ENCODE measurements at regions not wholly inside any gene's neighbourhood (a gene's known extent, or its start where the extent isn't known, plus 50 kb on each side); places are given as distances from the start of the nearest gene placed in this dataset.

- Histone ChIP-seq H3K27me3 (ENCODE audit: control insufficient read depth in 2 of 2, insufficient read depth in 2 of 2, low read length in 2 of 2) (no peaks in the 10 kb centered on the region), H3K9me3 (replicated peaks; ENCODE audit: control insufficient read depth, insufficient read depth, low read length) (no peaks in the 10 kb centered on the region), H3K79me2 (ENCODE audit: control insufficient read depth, insufficient read depth, low read length) (no peaks in the 10 kb centered on the region), H3K4me2 (ENCODE audit: insufficient read depth, low read length) (no peak overlapping the region), H3K36me3 (ENCODE audit: control insufficient read depth in 2 of 2, extremely low read depth in 1 of 2, insufficient read depth in 2 of 2, low read length in 2 of 2) (no peaks in the 10 kb centered on the region), H2AFZ (ENCODE audit: low read depth, low read length) (no peak overlapping the region), H3K9me1 (replicated peaks; ENCODE audit: control insufficient read depth, extremely low read depth, insufficient read depth, low read length) (no peaks in the 10 kb centered on the region), H3K4me3 (replicated peaks in 1 of 3; ENCODE audit: insufficient read depth in 1 of 3, low read depth in 1 of 3, low read length in 3 of 3) (no peak overlapping the region), H4K20me1 (replicated peaks; ENCODE audit: control insufficient read depth, extremely low read depth, insufficient read depth, low read length) (no peaks in the 10 kb centered on the region), H3K9ac (replicated peaks; ENCODE audit: extremely low read depth, insufficient read depth, low read length) (no peak overlapping the region), H3K4me1 (ENCODE audit: control insufficient read depth, extremely low read depth, insufficient read depth, low read length) (no peaks in the 10 kb centered on the region), H3K27ac (ENCODE audit: insufficient read depth, low read depth, low read length) (no peak overlapping the region)
- FAIRE-seq (no peak), DNase-seq (ENCODE audit: low read depth, low spot score) (no peak)
- no TSS peak for BruUV-seq (replicated peaks)
- POLR2A ChIA-PET: no interaction called here
- dilution Hi-C loops (cut with MboI; ENCODE audit: extremely low pct_ligation_motif_present, low sequenced_read_pairs): no loop called here
- no peak for TF ChIP-seq POLR2A (IDR thresholded peaks at IDR 0.05; ENCODE audit: low read depth, low read length)
- TF ChIP-seq MYC (IDR thresholded peaks at IDR 0.05; ENCODE audit: low read depth, low read length): no peak
- no peak for TF ChIP-seq GATA2 (IDR thresholded peaks at IDR 0.05; ENCODE audit: insufficient read depth, insufficient read length, low read depth, low read length)
- no peak for TF ChIP-seq MAX (IDR thresholded peaks at IDR 0.05; ENCODE audit: insufficient read depth, insufficient read length)
- TF ChIP-seq POLR2AphosphoS5 (IDR thresholded peaks at IDR 0.05; ENCODE audit: insufficient read depth, low read depth, low read length): no peak
- no peak for TF ChIP-seq FOS (IDR thresholded peaks at IDR 0.05; ENCODE audit: borderline replicate concordance, insufficient read depth, low read length)
- no peak for TF ChIP-seq EZH2 (IDR thresholded peaks at IDR 0.05; ENCODE audit: borderline replicate concordance, low read depth, low read length, severe bottlenecking)
- no peak for TF ChIP-seq CTCF (IDR thresholded peaks at IDR 0.05; ENCODE audit: extremely low read depth in 1 of 2, insufficient read depth in 1 of 2, low read depth in 1 of 2, low read length in 2 of 2)
- no peak for TF ChIP-seq JUN (IDR thresholded peaks at IDR 0.05; ENCODE audit: borderline replicate concordance, insufficient read depth, insufficient read length, low read depth)
- CTCF ChIA-PET: no interaction called here
- intact Hi-C loops (cut with micrococcal nuclease): no loop called here
These were observed 104.5 kb downstream of the MAT2B start for GRCh38 chr5:163609910-163610309.

All from endothelial cell of umbilical vein (primary cell).